Panc1 (cell line): ENCODE measurements at regions not wholly inside any gene's neighbourhood (a gene's known extent, or its start where the extent isn't known, plus 50 kb on each side); places are given as distances from the start of the nearest gene placed in this dataset.

Source experiments
- ATAC-seq: fragments of 200-7000 bp; cut with Tn5 transposase; 2 replicates; pipeline ENCODE4 v1.9.1; 2020; ENCODE audit warnings: mild to moderate bottlenecking, moderate library complexity
- BruUV-seq: library from RNA; stranded (reverse); fragments of 400-500 nt; replicated peaks from 2 replicates; lab custom pipeline; 2021; lab: Mats Ljungman, UMichigan
- CTCF ChIA-PET: fragments of 300-600 bp; sonication (Branson Sonifier 250); formaldehyde crosslinking; loops from one replicate; lab custom pipeline; 2022; ENCODE audit warnings: antibody characterized with exemption; lab: Charles Lee
- POLR2A ChIA-PET: fragments of 300-600 bp; sonication (Branson Sonifier 250); formaldehyde crosslinking; loops from one replicate; lab custom pipeline; 2022; ENCODE audit warnings: antibody characterized with exemption; lab: Charles Lee
- DNase-seq: peaks from one replicate; pipeline ENCODE4 v3.0.0-alpha.2; 2010; ENCODE audit warnings: low read depth, low spot score
- H3K27ac ChIP-seq: 2 replicates; pipeline ENCODE4 v1.5.1; 2011; ENCODE audit warnings: mild to moderate bottlenecking, low read length, inconsistent platforms
- H3K27me3 ChIP-seq: fragments of 200-500 bp; sonication (Bioruptor generic); 2 replicates; pipeline ENCODE4 v1.6.0; 2014; ENCODE audit warnings: low read length, inconsistent platforms; ENCODE audit not compliant: control insufficient read depth, insufficient read depth
- H3K36me3 ChIP-seq: fragments of 200-500 bp; sonication (Bioruptor generic); 2 replicates; pipeline ENCODE4 v1.5.1; 2014; ENCODE audit warnings: inconsistent platforms, mild to moderate bottlenecking, low read length, moderate library complexity; ENCODE audit not compliant: control insufficient read depth, insufficient read depth
- H3K4me1 ChIP-seq: 2 replicates; pipeline ENCODE4 v1.5.1; 2011; ENCODE audit warnings: inconsistent platforms, mild to moderate bottlenecking, low read length, moderate library complexity; ENCODE audit not compliant: control insufficient read depth, insufficient read depth
- H3K4me3 ChIP-seq, 2 experiments: 2 replicates each; pipeline ENCODE4 v1.5.1; 2011 to 2012; ENCODE audit warnings: low read depth in 2 of 2, low read length in 2 of 2, mild to moderate bottlenecking in 2 of 2, inconsistent platforms in 1 of 2, moderate library complexity in 1 of 2
- H3K9me3 ChIP-seq: fragments of 200-500 bp; sonication (Bioruptor generic); 2 replicates; pipeline ENCODE4 v1.5.1; 2014; ENCODE audit warnings: low read depth, mild to moderate bottlenecking, inconsistent platforms, low read length, moderate library complexity; ENCODE audit not compliant: control insufficient read depth, insufficient read depth
- CTCF ChIP-seq: fragments of 450-650 bp; IDR thresholded peaks from 2 replicates; pipeline ENCODE4 v1.5.1; 2017; ENCODE audit warnings: mild to moderate bottlenecking
- POLR2AphosphoS5 ChIP-seq: IDR thresholded peaks from 2 replicates; pipeline ENCODE4 v1.6.1; 2012; ENCODE audit warnings: mild to moderate bottlenecking, low read depth, low read length, moderate library complexity
- REST ChIP-seq, 2 experiments: IDR thresholded peaks; 2 replicates each; pipeline ENCODE4 v1.6.1; 2011 to 2012; ENCODE audit warnings: low read depth in 2 of 2, control low read depth in 1 of 2, low read length in 1 of 2, mild to moderate bottlenecking in 1 of 2, moderate library complexity in 1 of 2; ENCODE audit not compliant: insufficient read depth in 1 of 2
- SIN3A ChIP-seq: IDR thresholded peaks from 2 replicates; pipeline ENCODE4 v1.6.1; 2012; ENCODE audit warnings: low read depth, mild to moderate bottlenecking, low read length, moderate library complexity, borderline replicate concordance; ENCODE audit not compliant: insufficient read depth
- TCF7L2 ChIP-seq: IDR thresholded peaks from 2 replicates; pipeline ENCODE4 v1.6.1; 2011; ENCODE audit warnings: mild to moderate bottlenecking, low read depth, low read length, inconsistent platforms
- in situ Hi-C: cut with HindIII; loops from 2 replicates; pipeline ENCODE4 v1.10.0; 2016; ENCODE audit warnings: low sequenced_read_pairs, low pct_unique_long_range_greater_than_20kb
- intact Hi-C: fragments of 100-400 bp; cut with micrococcal nuclease; formaldehyde crosslinking; loops from one replicate; pipeline ENCODE4 v1.10.0; 2022; ENCODE audit not compliant: unreplicated experiment

DNA sequence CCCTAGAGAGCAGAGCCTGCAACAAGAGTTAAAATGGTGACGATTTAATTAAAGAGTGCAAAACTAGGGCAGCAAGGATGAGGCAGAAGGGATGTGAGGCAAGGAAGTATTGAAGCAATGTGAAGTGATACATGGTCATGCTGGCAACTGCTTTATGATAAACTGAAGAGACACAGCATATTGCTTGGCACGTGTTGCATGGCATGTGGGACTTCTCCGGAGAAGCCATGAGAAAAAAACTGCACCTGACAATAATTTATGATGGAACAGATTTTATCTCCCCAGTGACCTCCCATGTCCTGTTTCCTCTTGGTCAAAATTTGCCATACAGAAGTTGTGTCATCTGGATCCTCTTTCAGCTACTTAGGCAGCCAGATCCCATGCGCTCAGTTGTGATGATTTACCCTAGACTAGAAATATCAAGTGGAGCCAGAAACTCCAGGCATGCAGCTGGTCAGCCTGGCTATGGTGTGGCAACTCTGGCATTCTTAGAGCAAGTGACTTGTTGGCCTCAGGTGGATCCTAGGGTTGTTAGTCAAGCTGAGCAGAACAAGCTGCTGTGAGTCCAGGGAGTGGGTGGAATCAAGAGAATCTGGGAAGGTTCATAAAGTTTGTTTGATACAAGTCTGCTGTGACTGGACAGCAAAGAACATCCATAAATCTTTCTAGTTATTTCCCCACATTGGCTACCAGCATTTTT lies 611.4 kb upstream of the USP24 start:
- ChIA-PET POLR2A (interaction anchor here (0.5 kb wide), 1 partner anchor 269 kb away, joined by 5 read pairs; no protein-coding TSS in a partner anchor), CTCF (no interaction called here)
- in situ Hi-C loops = no loop called here
- no TSS peak for BruUV-seq
- H3K27me3 ChIP-seq = no peaks in the 10 kb centered on the region
- no peaks in the 10 kb centered on the region for H3K36me3 ChIP-seq
- H3K9me3 ChIP-seq = no peaks in the 10 kb centered on the region
- H3K4me1 ChIP-seq = no peaks in the 10 kb centered on the region
- DNase-seq = no peak
- H3K4me3 ChIP-seq = no peak overlapping the region
- TF ChIP-seq SIN3A (no peak), POLR2AphosphoS5 (no peak), CTCF (no peak), TCF7L2 (no peak), REST (IDR thresholded peaks at IDR 0.05; ENCODE audit: insufficient read depth in 1 of 2, low read depth in 2 of 2, low read length in 1 of 2) (no peak)
- no peak for ATAC-seq
- no peak overlapping the region for H3K27ac ChIP-seq
- intact Hi-C loops = no loop called here

DNA sequence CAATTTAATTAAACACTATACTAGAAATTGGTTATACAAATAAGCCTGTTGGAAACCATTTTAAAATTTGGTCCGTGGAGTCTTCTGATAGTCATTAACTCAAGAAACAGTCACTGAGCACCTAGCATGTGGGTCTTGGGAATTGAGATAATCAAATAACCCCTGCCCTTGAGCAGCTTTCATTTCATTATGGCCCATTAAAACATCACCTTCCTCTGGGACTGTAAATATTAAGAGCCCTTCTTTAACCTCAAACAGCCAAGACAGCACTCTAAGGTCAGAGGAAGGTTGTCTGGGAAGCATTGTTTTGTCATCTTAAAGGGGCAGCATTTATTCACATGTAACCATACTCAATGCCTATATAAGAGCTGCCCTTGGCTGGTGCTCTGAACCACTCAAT lies 610.3 kb upstream of the USP24 start:
- DNase-seq (no peak), ATAC-seq (no peak)
- TF ChIP-seq POLR2AphosphoS5 (no peak), REST (IDR thresholded peaks at IDR 0.05; ENCODE audit: insufficient read depth in 1 of 2, low read depth in 2 of 2, low read length in 1 of 2) (no peak), SIN3A (no peak), TCF7L2 (no peak), CTCF (no peak)
- H3K27ac ChIP-seq = no peak overlapping the region
- in situ Hi-C loops = no loop called here
- no peak overlapping the region for H3K4me3 ChIP-seq
- ChIA-PET CTCF (no interaction called here), POLR2A (no interaction called here)
- H3K27me3 ChIP-seq = no peaks in the 10 kb centered on the region
- BruUV-seq = no TSS peak
- intact Hi-C loops = no loop called here
- H3K9me3 ChIP-seq = no peaks in the 10 kb centered on the region
- H3K36me3 ChIP-seq = no peaks in the 10 kb centered on the region
- no peaks in the 10 kb centered on the region for H3K4me1 ChIP-seq
